Sigmoid colon (tissue), 6 donors: ENCODE measurements at regions not wholly inside any gene's neighbourhood (a gene's known extent, or its start where the extent isn't known, plus 50 kb on each side); places are given as distances from the start of the nearest gene placed in this dataset.

Experiments used
- DNase-seq: peaks from one replicate; pipeline ENCODE4 v3.0.0-alpha.2; 2019
- H3K27ac ChIP-seq, 4 donors: fragments of 200-600 bp; sonication (generic); one replicate each; pipeline ENCODE4 v1.5.1; 2016 to 2019; ENCODE audit warnings: mild to moderate bottlenecking in 1 of 4
- H3K27me3 ChIP-seq, 3 donors: fragments of 200-600 bp; sonication (generic); one replicate each; pipeline ENCODE4 v1.5.1; 2019; ENCODE audit warnings: mild to moderate bottlenecking in 1 of 3
- H3K36me3 ChIP-seq, 4 donors: fragments of 200-600 bp; sonication (generic); one replicate each; pipeline ENCODE4 v1.5.1; 2016 to 2019
- H3K4me1 ChIP-seq, 4 donors: fragments of 200-600 bp; sonication (generic); one replicate each; pipeline ENCODE4 v1.5.1; 2017 to 2019
- H3K4me3 ChIP-seq, 4 donors: fragments of 200-600 bp; sonication (generic); one replicate each; pipeline ENCODE4 v1.5.1; 2017 to 2019; ENCODE audit warnings: mild to moderate bottlenecking in 2 of 4, moderate library complexity in 1 of 4
- H3K9me3 ChIP-seq, 4 donors: fragments of 200-600 bp in 3 of 4; sonication (generic) in 3 of 4; one replicate each; pipeline versions ENCODE4 v1.5.1 to v1.6.1; 2013 to 2019
- CTCF ChIP-seq, 4 experiments: fragments of 450-650 bp in 3 of 4; fragments of 200-600 bp in 1 of 4; IDR thresholded peaks; one replicate each; pipeline ENCODE4 v1.5.1; 2016 to 2019; ENCODE audit warnings: antibody characterized with exemption in 4 of 4, mild to moderate bottlenecking in 3 of 4, moderate library complexity in 2 of 4
- EP300 ChIP-seq, 4 donors: sonication (generic); formaldehyde crosslinking; IDR thresholded peaks; one replicate each; pipeline ENCODE4 v1.6.1; 2017; ENCODE audit warnings: antibody characterized with exemption in 4 of 4
- POLR2A ChIP-seq, 2 donors: fragments of 450-650 bp; IDR thresholded peaks; one replicate each; pipeline ENCODE4 v1.6.1; 2016; ENCODE audit warnings: antibody characterized with exemption in 2 of 2, mild to moderate bottlenecking in 2 of 2, moderate library complexity in 2 of 2
- POLR2AphosphoS5 ChIP-seq, 4 donors: sonication (generic); formaldehyde crosslinking; IDR thresholded peaks; one replicate each; pipeline ENCODE4 v1.6.1; 2017; ENCODE audit warnings: antibody characterized with exemption in 4 of 4
- WGBS, 2 donors: extraction: QIAGEN DNeasy Blood & Tissue Kit; methylation state at CpG; one replicate each; pipeline ENCODE4 v1.1.7; 2013; 5-methylcytosine and 5-hydroxymethylcytosine counted together
- intact Hi-C: fragments of 100-400 bp; cut with DNase I; formaldehyde crosslinking; loops from one replicate; pipeline ENCODE4 v1.15.1; 2023
- donor health status: healthy with polysubstance abuse.
- donor health status: healthy.

- no peaks in the 10 kb centered on the region for H3K4me1 ChIP-seq
- no peaks in the 10 kb centered on the region for H3K36me3 ChIP-seq
- H3K27me3 ChIP-seq: no peaks in the 10 kb centered on the region
- H3K4me3 ChIP-seq: no peak overlapping the region
- H3K27ac ChIP-seq: no peak overlapping the region
- WGBS, 2 donors: 90 to 92% methylated on average over 4 of the region's 4 CpGs
- no peaks in the 10 kb centered on the region for H3K9me3 ChIP-seq
- intact Hi-C loops: no loop called here
- TF ChIP-seq POLR2AphosphoS5 (IDR thresholded peaks at IDR 0.05) (no peak), CTCF (IDR thresholded peaks at IDR 0.05) (no peak), EP300 (IDR thresholded peaks at IDR 0.05) (no peak), POLR2A (IDR thresholded peaks at IDR 0.05) (no peak)
- DNase-seq: no peak
These were observed 126.8 kb upstream of the OBI1 start for GRCh38 chr13:78785764-78786163.

GRCh38 chr13:78784014-78784750 lies 125.2 kb upstream of the OBI1 start:
- H3K27ac ChIP-seq: no peak overlapping the region
- no peak overlapping the region for H3K4me3 ChIP-seq
- TF ChIP-seq CTCF (IDR thresholded peaks at IDR 0.05) (no peak), POLR2AphosphoS5 (IDR thresholded peaks at IDR 0.05) (no peak), EP300 (IDR thresholded peaks at IDR 0.05) (no peak), POLR2A (IDR thresholded peaks at IDR 0.05) (no peak)
- no peaks in the 10 kb centered on the region for H3K36me3 ChIP-seq
- intact Hi-C loops: no loop called here
- H3K4me1 ChIP-seq: no peaks in the 10 kb centered on the region
- 51 to 72% methylated on average over 6 of the region's 6 CpGs for WGBS, 2 donors
- no peaks in the 10 kb centered on the region for H3K9me3 ChIP-seq
- no peak for DNase-seq
- no peaks in the 10 kb centered on the region for H3K27me3 ChIP-seq

GRCh38 chr13:78780708-78781107 lies 121.8 kb upstream of the OBI1 start:
- no peak for TF ChIP-seq POLR2AphosphoS5 (IDR thresholded peaks at IDR 0.05)
- no peak for TF ChIP-seq CTCF (IDR thresholded peaks at IDR 0.05)
- no peak for TF ChIP-seq EP300 (IDR thresholded peaks at IDR 0.05)
- TF ChIP-seq POLR2A (IDR thresholded peaks at IDR 0.05): no peak
- 14 to 39% methylated on average over 3 of the region's 3 CpGs for WGBS, 2 donors
- no peaks in the 10 kb centered on the region for H3K4me1 ChIP-seq
- no peaks in the 10 kb centered on the region for H3K27me3 ChIP-seq
- H3K36me3 ChIP-seq: no peaks in the 10 kb centered on the region
- no peak overlapping the region for H3K27ac ChIP-seq
- H3K9me3 ChIP-seq: no peaks in the 10 kb centered on the region
- intact Hi-C loops: no loop called here
- DNase-seq: no peak
- no peak overlapping the region for H3K4me3 ChIP-seq

- TF ChIP-seq POLR2AphosphoS5 (IDR thresholded peaks at IDR 0.05): no peak
- TF ChIP-seq EP300 (IDR thresholded peaks at IDR 0.05): no peak
- H3K27me3 ChIP-seq: no peaks in the 10 kb centered on the region
- intact Hi-C loops: no loop called here
These were observed 120.7 kb upstream of the OBI1 start for GRCh38 chr13:78779608-78780007.

GRCh38 chr13:78777976-78778375 lies 119.0 kb upstream of the OBI1 start:
- TF ChIP-seq CTCF (IDR thresholded peaks at IDR 0.05): no peak
- TF ChIP-seq POLR2AphosphoS5 (IDR thresholded peaks at IDR 0.05): no peak
- no peak for TF ChIP-seq EP300 (IDR thresholded peaks at IDR 0.05)
- TF ChIP-seq POLR2A (IDR thresholded peaks at IDR 0.05): no peak
- H3K27ac ChIP-seq: no peak overlapping the region
- H3K9me3 ChIP-seq: no peaks in the 10 kb centered on the region
- H3K4me3 ChIP-seq: no peak overlapping the region
- intact Hi-C loops: no loop called here
- 51 to 68% methylated on average over 6 of the region's 6 CpGs for WGBS, 2 donors
- H3K4me1 ChIP-seq: no peaks in the 10 kb centered on the region
- H3K36me3 ChIP-seq: no peaks in the 10 kb centered on the region
- DNase-seq: no peak
- H3K27me3 ChIP-seq: no peaks in the 10 kb centered on the region

More at GRCh38 chr13:78779608-78780007, 120.7 kb upstream of the OBI1 start:
- DNase-seq: no peak
- Histone ChIP-seq H3K27ac (no peak overlapping the region), H3K9me3 (no peaks in the 10 kb centered on the region), H3K4me1 (no peaks in the 10 kb centered on the region), H3K4me3 (no peak overlapping the region), H3K36me3 (no peaks in the 10 kb centered on the region)
- WGBS, 2 donors: 51 to 78% methylated on average over 3 of the region's 3 CpGs
